ENCODE measurements at regions not wholly inside any gene's neighbourhood (a gene's known extent, or its start where the extent isn't known, plus 50 kb on each side); places are given as distances from the start of the nearest gene placed in this dataset.
A peak's percentile ranks its signal among the peaks of the same experiment; 100 is the strongest.
"Not testable (repeated sequence)": the region's sequence is repeated elsewhere in the genome, so short reads cannot be mapped to it uniquely, and the experiment has no call there.

DNA sequence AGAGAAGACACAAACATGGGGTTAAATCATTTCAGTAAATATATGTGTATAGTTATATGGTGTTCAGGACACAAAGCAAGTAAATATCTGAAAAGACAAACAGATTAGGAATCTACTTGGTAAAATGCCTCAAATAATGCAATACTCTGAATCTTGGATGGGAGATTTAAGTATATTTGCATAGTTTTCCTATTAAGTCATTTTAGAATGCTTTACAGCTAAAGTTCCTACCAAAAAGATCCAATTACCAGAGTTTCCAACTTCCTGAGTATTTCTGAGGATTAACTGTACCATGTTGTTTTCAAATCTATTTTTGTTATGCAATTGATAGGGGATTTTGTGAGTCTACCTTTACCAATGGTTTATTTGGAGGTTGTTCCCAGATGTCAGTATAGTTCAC, 424.4 kb upstream of the CCDC179 start:
- DNase-seq, result no peak
- Histone ChIP-seq H3K27me3 (ENCODE audit: control insufficient read depth, insufficient read depth, low read length) (no peaks in the 10 kb centered on the region), H3K4me3 (ENCODE audit: insufficient read depth, low read depth, low read length) (no peak overlapping the region), H3K36me3 (replicated peaks; ENCODE audit: control insufficient read depth, insufficient read depth, low read length) (no peaks in the 10 kb centered on the region)

DNA sequence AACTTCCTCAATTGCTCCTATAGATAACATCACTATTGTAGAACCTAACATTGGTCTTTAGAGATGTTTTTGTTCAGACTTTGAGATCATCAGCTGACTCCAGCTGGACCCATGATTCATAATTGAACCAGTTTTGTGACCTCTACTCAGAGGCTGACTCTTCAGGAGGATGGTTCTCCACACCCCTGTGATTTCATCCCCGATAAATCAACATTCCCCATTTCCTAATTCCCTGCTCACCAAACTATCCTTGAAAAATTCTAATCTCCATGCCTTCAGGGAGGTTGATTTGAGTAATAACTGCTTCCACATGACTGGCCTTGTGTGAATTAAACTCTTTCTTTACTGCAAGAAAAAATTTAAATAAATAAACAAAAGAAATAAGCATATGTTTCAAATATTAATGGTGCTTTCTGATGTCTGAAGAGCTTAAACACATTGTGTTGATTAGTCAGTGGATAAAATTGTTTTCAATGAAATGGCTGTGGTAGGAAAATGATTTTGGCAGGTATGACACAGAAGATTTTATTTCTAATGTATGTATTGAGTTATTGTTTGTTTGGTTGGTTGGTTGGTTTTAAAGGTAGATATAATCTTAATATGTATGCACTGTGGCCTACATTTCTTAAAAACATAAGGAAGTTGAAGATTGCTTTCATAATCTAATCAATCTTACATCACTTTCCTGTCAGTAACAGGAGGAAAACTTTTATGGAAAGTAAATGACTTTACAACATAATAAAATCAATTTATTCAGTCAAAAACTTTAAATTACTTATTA, 427.9 kb upstream of the CCDC179 start:
- Histone ChIP-seq H3K4me3 (ENCODE audit: insufficient read depth, low read depth, low read length) (no peak overlapping the region), H3K27me3 (ENCODE audit: control insufficient read depth, insufficient read depth, low read length) (no peaks in the 10 kb centered on the region), H3K36me3 (replicated peaks; ENCODE audit: control insufficient read depth, insufficient read depth, low read length) (no peaks in the 10 kb centered on the region)
- no peak for DNase-seq

DNA sequence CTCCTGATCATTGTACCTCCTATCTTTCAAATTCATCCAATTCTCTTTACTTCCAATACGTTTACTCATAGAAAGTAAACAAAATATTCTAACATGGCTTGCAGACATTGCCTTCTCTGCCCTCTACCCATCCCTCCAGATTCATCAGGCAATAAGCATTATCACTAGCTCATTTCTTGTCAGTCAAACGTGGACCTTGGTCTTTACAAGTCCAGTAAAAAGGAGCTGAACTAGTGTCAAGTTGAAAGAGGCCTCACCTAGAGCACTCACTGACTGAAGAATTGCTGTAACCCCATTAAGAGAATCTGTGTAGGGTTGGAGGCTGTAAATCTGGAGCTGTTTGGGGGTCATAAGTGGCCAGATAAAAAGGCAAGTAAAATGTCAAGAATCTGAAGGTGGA, 435.0 kb upstream of the CCDC179 start:
- no peak for DNase-seq
- Histone ChIP-seq H3K4me3 (ENCODE audit: insufficient read depth, low read depth, low read length) (no peak overlapping the region), H3K36me3 (replicated peaks; ENCODE audit: control insufficient read depth, insufficient read depth, low read length) (no peaks in the 10 kb centered on the region)

DNA sequence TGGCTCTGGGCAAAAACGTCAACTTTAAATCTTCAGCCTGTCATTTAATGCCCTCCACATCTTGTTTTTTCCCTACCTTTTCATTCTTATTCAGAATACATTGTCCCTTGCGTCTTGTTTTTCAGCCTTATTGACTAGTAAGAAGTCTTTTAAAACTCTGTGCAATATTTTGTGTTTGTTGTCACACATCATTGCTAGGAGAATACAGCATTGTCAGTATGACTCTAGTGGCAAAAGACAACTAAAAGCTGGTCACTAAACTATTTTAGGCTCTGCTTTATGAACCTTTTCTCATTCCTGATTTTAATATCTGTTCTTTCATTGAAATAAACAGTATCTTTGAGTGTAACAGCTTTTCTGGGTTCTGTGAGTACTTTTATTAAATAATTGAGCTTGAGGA, 447.8 kb upstream of the CCDC179 start:
- Histone ChIP-seq H3K27me3 (ENCODE audit: control insufficient read depth, insufficient read depth, low read length) (no peaks in the 10 kb centered on the region), H3K36me3 (replicated peaks; ENCODE audit: control insufficient read depth, insufficient read depth, low read length) (no peaks in the 10 kb centered on the region), H3K4me3 (ENCODE audit: insufficient read depth, low read depth, low read length) (no peak overlapping the region)
- DNase-seq, result no peak

More for the DNA sequence above, 435.0 kb upstream of the CCDC179 start:
- H3K27me3 ChIP-seq (ENCODE audit: control insufficient read depth, insufficient read depth, low read length), result no peaks in the 10 kb centered on the region

DNA sequence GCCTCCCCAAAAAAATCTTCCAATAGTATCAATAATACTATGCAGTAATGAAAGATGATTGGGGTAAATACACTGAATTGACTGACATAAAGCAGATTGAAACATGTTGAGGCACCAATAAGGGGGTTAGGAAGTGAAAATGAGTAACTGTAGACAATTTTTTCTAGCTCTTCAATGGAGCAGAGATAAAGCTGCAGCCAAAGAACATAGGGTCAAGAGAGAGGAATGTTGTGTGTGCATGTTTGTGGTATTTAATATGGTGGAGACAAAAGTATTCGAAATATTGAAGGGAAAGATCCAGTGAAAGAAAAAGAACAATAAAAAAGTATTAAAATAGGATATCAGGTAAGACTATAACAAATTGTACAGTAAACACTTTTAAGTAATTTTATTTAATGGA, 450.0 kb upstream of the CCDC179 start:
- DNase-seq, result no peak
- Histone ChIP-seq H3K4me3 (ENCODE audit: insufficient read depth, low read depth, low read length) (no peak overlapping the region), H3K27me3 (ENCODE audit: control insufficient read depth, insufficient read depth, low read length) (no peaks in the 10 kb centered on the region), H3K36me3 (replicated peaks; ENCODE audit: control insufficient read depth, insufficient read depth, low read length) (no peaks in the 10 kb centered on the region)

DNA sequence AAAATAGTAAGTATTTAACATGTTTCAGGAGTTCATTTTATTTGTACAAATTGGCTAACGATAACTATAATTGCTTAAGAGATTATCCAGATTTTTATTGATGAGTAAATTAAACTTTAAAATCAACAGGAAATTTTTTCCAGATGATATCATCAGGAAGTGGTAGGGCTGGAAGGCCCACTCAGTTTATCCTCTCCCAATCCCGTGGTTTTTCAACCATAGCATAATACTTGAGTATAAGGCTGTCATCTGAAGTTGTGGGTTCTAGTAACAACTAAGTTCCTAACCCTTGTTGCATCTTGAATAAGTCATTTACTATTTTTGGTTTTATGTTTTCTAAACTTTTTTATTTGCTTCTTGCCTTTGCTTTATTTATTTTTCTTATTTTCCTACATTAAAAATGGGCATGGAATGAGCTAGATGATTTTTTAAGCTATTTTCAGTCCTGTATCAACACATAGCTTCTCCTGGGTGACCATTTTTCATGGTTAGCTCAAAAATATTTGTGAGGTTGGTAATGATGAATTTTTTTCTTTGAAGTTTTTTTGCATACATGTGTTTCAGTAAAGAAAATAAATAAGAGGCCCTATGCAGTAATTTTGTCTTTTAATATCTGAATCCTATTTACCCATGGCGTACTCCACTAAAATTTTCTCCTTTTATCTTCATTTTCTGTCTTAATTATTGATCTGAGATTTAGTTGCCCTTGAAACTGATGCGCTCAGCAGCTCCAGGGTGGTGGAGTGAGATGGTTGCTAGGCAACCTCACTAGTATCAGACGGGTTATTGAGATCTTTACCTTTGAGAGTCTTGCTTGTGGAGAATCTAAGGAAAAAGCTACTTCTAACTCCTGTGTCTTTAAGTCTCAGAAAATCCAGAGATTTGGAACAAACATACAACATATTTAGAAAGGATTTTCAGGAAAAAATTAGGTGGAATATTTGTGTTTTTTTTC, 452.0 kb upstream of the CCDC179 start:
- DNase-seq, result peak; percentile 26
- H3K27me3 ChIP-seq (ENCODE audit: control insufficient read depth, insufficient read depth, low read length), result no peaks in the 10 kb centered on the region
- no peak overlapping the region for H3K4me3 ChIP-seq (ENCODE audit: insufficient read depth, low read depth, low read length)
- H3K36me3 ChIP-seq (replicated peaks; ENCODE audit: control insufficient read depth, insufficient read depth, low read length), result no peaks in the 10 kb centered on the region

GRCh38 chr11:23313001-23313400, 452.7 kb upstream of the CCDC179 start:
- Histone ChIP-seq H3K4me3 (ENCODE audit: insufficient read depth, low read depth, low read length) (no peak overlapping the region), H3K27me3 (ENCODE audit: control insufficient read depth, insufficient read depth, low read length) (no peaks in the 10 kb centered on the region), H3K36me3 (replicated peaks; ENCODE audit: control insufficient read depth, insufficient read depth, low read length) (no peaks in the 10 kb centered on the region)
- no peak for DNase-seq

- DNase-seq, result no peak
- Histone ChIP-seq H3K27me3 (ENCODE audit: control insufficient read depth, insufficient read depth, low read length) (no peaks in the 10 kb centered on the region), H3K4me3 (ENCODE audit: insufficient read depth, low read depth, low read length) (no peak overlapping the region), H3K36me3 (replicated peaks; ENCODE audit: control insufficient read depth, insufficient read depth, low read length) (no peaks in the 10 kb centered on the region)
Observed at GRCh38 chr11:23314162-23314561, 453.9 kb upstream of the CCDC179 start.

- H3K27me3 ChIP-seq (ENCODE audit: control insufficient read depth, insufficient read depth, low read length), result no peaks in the 10 kb centered on the region
- no peak for DNase-seq
- no peak overlapping the region for H3K4me3 ChIP-seq (ENCODE audit: insufficient read depth, low read depth, low read length)
- H3K36me3 ChIP-seq (replicated peaks; ENCODE audit: control insufficient read depth, insufficient read depth, low read length), result no peaks in the 10 kb centered on the region
Observed at GRCh38 chr11:23315286-23315685, 455.0 kb upstream of the CCDC179 start.

- no peak overlapping the region for H3K4me3 ChIP-seq (ENCODE audit: insufficient read depth, low read depth, low read length)
- H3K36me3 ChIP-seq (replicated peaks; ENCODE audit: control insufficient read depth, insufficient read depth, low read length), result no peaks in the 10 kb centered on the region
- no peak for DNase-seq
Observed at GRCh38 chr11:23317816-23318215, 457.5 kb upstream of the CCDC179 start.

GRCh38 chr11:23318670-23319069, 458.4 kb upstream of the CCDC179 start:
- Histone ChIP-seq H3K36me3 (replicated peaks; ENCODE audit: control insufficient read depth, insufficient read depth, low read length) (no peaks in the 10 kb centered on the region), H3K4me3 (ENCODE audit: insufficient read depth, low read depth, low read length) (no peak overlapping the region), H3K27me3 (ENCODE audit: control insufficient read depth, insufficient read depth, low read length) (no peaks in the 10 kb centered on the region)
- DNase-seq, result no peak

More at GRCh38 chr11:23317816-23318215, 457.5 kb upstream of the CCDC179 start:
- H3K27me3 ChIP-seq (ENCODE audit: control insufficient read depth, insufficient read depth, low read length), result no peaks in the 10 kb centered on the region

GRCh38 chr11:23320131-23320530, 459.9 kb upstream of the CCDC179 start:
- Histone ChIP-seq H3K36me3 (replicated peaks; ENCODE audit: control insufficient read depth, insufficient read depth, low read length) (no peaks in the 10 kb centered on the region), H3K4me3 (ENCODE audit: insufficient read depth, low read depth, low read length) (no peak overlapping the region), H3K27me3 (ENCODE audit: control insufficient read depth, insufficient read depth, low read length) (no peaks in the 10 kb centered on the region)
- no peak for DNase-seq

DNA sequence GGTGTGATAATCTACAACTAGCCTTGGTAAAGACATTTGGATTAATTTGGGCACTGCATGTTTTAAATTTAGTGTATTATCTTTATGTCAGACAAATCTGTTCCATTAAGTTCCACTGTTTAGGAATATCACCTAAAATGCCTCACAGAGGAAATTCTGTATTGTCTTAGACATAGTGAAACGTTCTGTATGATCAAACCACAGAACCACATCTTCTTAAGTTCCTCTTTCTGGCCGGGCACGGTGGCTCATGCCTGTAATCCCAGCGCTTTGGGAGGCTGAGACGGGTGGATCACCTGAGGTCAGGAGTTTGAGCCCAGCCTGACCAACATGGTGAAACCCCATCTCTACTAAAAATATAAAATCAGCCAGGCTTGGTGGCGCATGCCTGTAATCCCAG, 475.3 kb upstream of the CCDC179 start:
- not testable (repeated sequence) for H3K27me3 ChIP-seq (ENCODE audit: control insufficient read depth, insufficient read depth, low read length); DNase-seq; H3K36me3 ChIP-seq (replicated peaks; ENCODE audit: control insufficient read depth, insufficient read depth, low read length); H3K4me3 ChIP-seq (ENCODE audit: insufficient read depth, low read depth, low read length)

- Histone ChIP-seq H3K36me3 (replicated peaks; ENCODE audit: control insufficient read depth, insufficient read depth, low read length) (no peaks in the 10 kb centered on the region), H3K4me3 (ENCODE audit: insufficient read depth, low read depth, low read length) (no peak overlapping the region), H3K27me3 (ENCODE audit: control insufficient read depth, insufficient read depth, low read length) (no peaks in the 10 kb centered on the region)
- DNase-seq, result no peak
Observed at GRCh38 chr11:23336961-23337360, 476.7 kb upstream of the CCDC179 start.

DNA sequence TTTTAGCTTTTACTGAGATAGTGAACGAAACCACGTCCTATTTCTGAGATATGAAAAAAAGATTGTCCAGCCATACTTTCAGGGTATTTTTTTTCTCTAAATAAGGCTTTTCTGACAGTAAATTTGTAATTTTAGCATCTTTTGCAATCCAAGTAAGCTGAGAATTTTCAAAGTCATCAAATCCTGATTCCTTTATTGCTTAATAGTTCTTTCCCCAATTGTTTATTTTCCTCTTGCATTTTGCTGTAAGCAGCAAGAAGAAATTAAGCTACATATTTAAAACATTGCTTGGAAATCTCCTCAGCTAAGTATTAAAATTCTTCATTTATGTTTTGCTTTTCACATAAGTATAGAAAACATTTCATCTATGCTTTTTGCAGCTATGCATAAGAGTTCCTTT, 493.3 kb upstream of the CCDC179 start:
- Histone ChIP-seq H3K4me3 (ENCODE audit: insufficient read depth, low read depth, low read length) (no peak overlapping the region), H3K27me3 (ENCODE audit: control insufficient read depth, insufficient read depth, low read length) (no peaks in the 10 kb centered on the region), H3K36me3 (replicated peaks; ENCODE audit: control insufficient read depth, insufficient read depth, low read length) (no peaks in the 10 kb centered on the region)
- DNase-seq, result no peak

Measured in H7 (cell line).